Gastrocnemius medialis (tissue), 4 donors: ENCODE measurements at regions not wholly inside any gene's neighbourhood (a gene's known extent, or its start where the extent isn't known, plus 50 kb on each side); places are given as distances from the start of the nearest gene placed in this dataset.

Experiments
- CTCF ChIP-seq, 5 experiments: fragments of 450-650 bp in 3 of 5; fragments of 200-600 bp in 2 of 5; sonication (generic) in 2 of 5; IDR thresholded peaks in 4 of 5; conservative IDR thresholded peaks in 1 of 5; 1 replicate in 4 of 5; 2 replicates in 1 of 5; pipeline ENCODE4 v1.5.1; 2016 to 2019; ENCODE audit warnings: antibody characterized with exemption in 5 of 5, mild to moderate bottlenecking in 3 of 5, moderate library complexity in 3 of 5
- POLR2A ChIP-seq, 2 donors: fragments of 450-650 bp; IDR thresholded peaks; one replicate each; pipeline ENCODE4 v1.6.1; 2017; ENCODE audit warnings: antibody characterized with exemption in 2 of 2, mild to moderate bottlenecking in 2 of 2, moderate library complexity in 2 of 2

- TF ChIP-seq CTCF (IDR thresholded peaks at IDR 0.05 in 4 of 5, conservative IDR thresholded peaks at IDR 0.05 in 1 of 5) (no peak), POLR2A (IDR thresholded peaks at IDR 0.05) (no peak)
Measured at GRCh38 chr16:66269617-66270332, 96.7 kb upstream of the CDH5 start.
